ENCODE measurements at regions not wholly inside any gene's neighbourhood (a gene's known extent, or its start where the extent isn't known, plus 50 kb on each side); places are given as distances from the start of the nearest gene placed in this dataset.

- in situ Hi-C loops (cut with MboI; ENCODE audit: low pct_ligation_motif_present in 1 of 4, low pct_unique_long_range_greater_than_20kb in 1 of 4, low sequenced_read_pairs in 3 of 4), result no loop called here
- no peak for DNase-seq
- no peaks in the 10 kb centered on the region for H3K9me3 ChIP-seq
Measured at GRCh38 chr9:107983181-107983603, 493.6 kb upstream of the KLF4 start.

GRCh38 chr9:107982745-107983144, 493.2 kb upstream of the KLF4 start:
- no peak for DNase-seq
- no peaks in the 10 kb centered on the region for H3K27me3 ChIP-seq
- peak overlapping the region; percentile 2 to 38 (median 28) for H3K27ac ChIP-seq
- no peaks in the 10 kb centered on the region for H3K36me3 ChIP-seq
- no peaks in the 10 kb centered on the region for H3K9me3 ChIP-seq
- H3K4me1 ChIP-seq, result peaks cover 0 to 11% (median 5%) of the 10 kb centered on the region in 4 donors
- WGBS, 2 donors (ENCODE audit: low coverage in 1 of 2), result 40 to 48% methylated on average over 3 of the region's 3 CpGs
- in situ Hi-C loops (cut with MboI; ENCODE audit: low pct_ligation_motif_present in 1 of 4, low pct_unique_long_range_greater_than_20kb in 1 of 4, low sequenced_read_pairs in 3 of 4), result no loop called here
- intact Hi-C loops (cut with DNase I; ENCODE audit: low total_unique reads), result no loop called here
- H3K4me3 ChIP-seq, result no peak overlapping the region
- TF ChIP-seq CTCF (IDR thresholded peaks at IDR 0.05) (no peak), POLR2A (IDR thresholded peaks at IDR 0.05) (no peak), POLR2AphosphoS5 (IDR thresholded peaks at IDR 0.05) (no peak), EP300 (IDR thresholded peaks at IDR 0.05; ENCODE audit: low read depth) (no peak)

More at GRCh38 chr9:107983181-107983603, 493.6 kb upstream of the KLF4 start:
- Histone ChIP-seq H3K36me3 (no peaks in the 10 kb centered on the region), H3K27me3 (no peaks in the 10 kb centered on the region), H3K4me1 (peaks cover 0 to 11% (median 5%) of the 10 kb centered on the region in 4 donors), H3K27ac (peak overlapping the region; percentile 2 to 38 (median 28)), H3K4me3 (no peak overlapping the region)
- WGBS, 2 donors (ENCODE audit: low coverage in 1 of 2), result 45 to 56% methylated on average over 2 to 3 of the region's 3 CpGs
- TF ChIP-seq POLR2AphosphoS5 (IDR thresholded peaks at IDR 0.05) (no peak), POLR2A (IDR thresholded peaks at IDR 0.05) (no peak), CTCF (IDR thresholded peaks at IDR 0.05) (no peak), EP300 (IDR thresholded peaks at IDR 0.05; ENCODE audit: low read depth) (no peak)
- intact Hi-C loops (cut with DNase I; ENCODE audit: low total_unique reads), result no loop called here

GRCh38 chr9:107982001-107982400, 492.4 kb upstream of the KLF4 start:
- H3K36me3 ChIP-seq, result no peaks in the 10 kb centered on the region
- no peaks in the 10 kb centered on the region for H3K27me3 ChIP-seq
- no peaks in the 10 kb centered on the region for H3K9me3 ChIP-seq
- WGBS, 2 donors (ENCODE audit: low coverage in 1 of 2), result 85 to 100% methylated on average over 1 of the region's 1 CpG
- TF ChIP-seq POLR2A (IDR thresholded peaks at IDR 0.05) (no peak), EP300 (IDR thresholded peaks at IDR 0.05; ENCODE audit: low read depth) (no peak), CTCF (IDR thresholded peaks at IDR 0.05) (no peak), POLR2AphosphoS5 (IDR thresholded peaks at IDR 0.05) (no peak)
- intact Hi-C loops (cut with DNase I; ENCODE audit: low total_unique reads) (no loop called here), in situ Hi-C loops (cut with MboI; ENCODE audit: low pct_ligation_motif_present in 1 of 4, low pct_unique_long_range_greater_than_20kb in 1 of 4, low sequenced_read_pairs in 3 of 4) (no loop called here)
- no peak overlapping the region for H3K4me3 ChIP-seq
- no peak for DNase-seq
- peaks cover 0 to 17% (median 9%) of the 10 kb centered on the region in 4 donors for H3K4me1 ChIP-seq
- peak overlapping the region in 2 of 4 donors; percentile 2 to 19 for H3K27ac ChIP-seq

GRCh38 chr9:107980984-107981383, 491.4 kb upstream of the KLF4 start:
- no peak overlapping the region for H3K4me3 ChIP-seq
- H3K27me3 ChIP-seq, result no peaks in the 10 kb centered on the region
- whole genome bisulfite sequencing, 2 donors (ENCODE audit: low coverage in 1 of 2), result 55 to 88% methylated on average over 2 of the region's 2 CpGs
- H3K36me3 ChIP-seq, result no peaks in the 10 kb centered on the region
- DNase-seq, result no peak
- peaks cover 8 to 26% (median 19%) of the 10 kb centered on the region in 4 donors for H3K4me1 ChIP-seq
- in situ Hi-C loops (cut with MboI; ENCODE audit: low pct_ligation_motif_present in 1 of 4, low pct_unique_long_range_greater_than_20kb in 1 of 4, low sequenced_read_pairs in 3 of 4) (no loop called here), intact Hi-C loops (cut with DNase I; ENCODE audit: low total_unique reads) (no loop called here)
- H3K9me3 ChIP-seq, result no peaks in the 10 kb centered on the region
- TF ChIP-seq POLR2AphosphoS5 (IDR thresholded peaks at IDR 0.05) (no peak), CTCF (IDR thresholded peaks at IDR 0.05) (no peak), EP300 (IDR thresholded peaks at IDR 0.05; ENCODE audit: low read depth) (no peak), POLR2A (IDR thresholded peaks at IDR 0.05) (no peak)
- no peak overlapping the region for H3K27ac ChIP-seq

All from transverse colon (tissue), 4 donors.